CMK (cell line): ENCODE measurements at regions not wholly inside any gene's neighbourhood (a gene's known extent, or its start where the extent isn't known, plus 50 kb on each side); places are given as distances from the start of the nearest gene placed in this dataset.
"Not testable (repeated sequence)": the region's sequence is repeated elsewhere in the genome, so short reads cannot be mapped to it uniquely, and the experiment has no call there.

Experiments used
- DNase-seq: peaks from one replicate; pipeline ENCODE4 v3.0.0-alpha.2; 2010; ENCODE audit warnings: low read depth

GRCh38 chr21:27885296-27885711 lies 918.4 kb upstream of the ADAMTS5 start:
- DNase-seq, result no peak

DNA sequence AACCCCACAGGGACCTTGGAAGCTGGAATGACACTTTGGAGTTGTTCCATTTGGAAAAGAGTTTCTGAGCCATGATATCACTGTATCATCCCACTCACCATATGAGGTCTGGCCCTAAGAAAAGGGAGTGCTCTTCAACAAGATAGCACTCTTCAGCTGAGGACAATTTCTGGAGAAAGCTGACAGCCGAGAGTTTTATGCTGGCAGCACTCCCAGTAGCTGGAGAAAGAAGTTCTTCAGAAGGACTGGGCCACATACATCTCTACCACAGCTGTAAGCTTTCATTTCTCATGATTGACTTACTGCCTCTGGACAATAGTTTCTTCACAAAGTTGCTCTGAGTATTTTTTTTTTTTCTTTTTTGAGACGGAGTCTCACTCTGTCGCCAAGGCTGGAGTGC lies 914.4 kb upstream of the ADAMTS5 start:
- not testable (repeated sequence) for DNase-seq

GRCh38 chr21:27872411-27872810 lies 905.5 kb upstream of the ADAMTS5 start:
- DNase-seq, result not testable (repeated sequence)

GRCh38 chr21:27870755-27871154 lies 903.9 kb upstream of the ADAMTS5 start:
- not testable (repeated sequence) for DNase-seq

GRCh38 chr21:27860314-27860955 lies 893.5 kb upstream of the ADAMTS5 start:
- DNase-seq, result not testable (repeated sequence)

DNA sequence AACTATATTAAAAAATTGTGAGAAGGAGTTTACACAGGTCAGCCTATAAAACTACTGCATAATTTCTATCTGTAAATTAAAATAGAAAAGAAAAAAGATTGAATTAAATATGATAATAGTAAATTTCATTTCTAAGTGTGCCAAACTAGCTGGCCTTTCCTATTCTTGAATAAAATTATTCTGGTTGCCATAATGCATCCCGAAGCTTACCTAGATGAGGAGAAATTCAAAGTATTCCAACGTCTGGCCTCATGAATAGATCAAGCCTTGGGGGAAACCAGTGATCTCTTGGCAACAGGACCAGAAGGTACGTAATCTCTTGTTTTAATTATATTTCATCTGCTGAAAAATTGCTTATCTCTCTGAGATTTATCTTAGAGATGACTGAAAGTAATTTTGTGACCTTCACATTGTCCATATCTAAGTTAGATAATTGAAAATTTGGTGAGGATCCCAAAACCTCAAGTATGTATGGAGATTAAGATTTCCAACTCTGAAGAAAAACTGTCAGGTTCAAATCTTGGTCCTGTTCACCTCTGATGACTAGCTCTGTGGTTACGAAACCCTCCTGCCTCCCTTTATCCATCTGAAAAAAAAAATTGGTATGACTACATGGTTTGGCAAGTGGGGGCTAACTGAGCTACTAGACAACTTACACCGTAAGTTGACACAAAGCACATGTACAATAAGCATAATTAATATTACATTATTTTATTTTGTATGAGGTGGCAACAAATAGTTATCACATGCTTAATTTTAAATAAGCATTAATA lies 891.4 kb upstream of the ADAMTS5 start:
- not testable (repeated sequence) for DNase-seq

DNA sequence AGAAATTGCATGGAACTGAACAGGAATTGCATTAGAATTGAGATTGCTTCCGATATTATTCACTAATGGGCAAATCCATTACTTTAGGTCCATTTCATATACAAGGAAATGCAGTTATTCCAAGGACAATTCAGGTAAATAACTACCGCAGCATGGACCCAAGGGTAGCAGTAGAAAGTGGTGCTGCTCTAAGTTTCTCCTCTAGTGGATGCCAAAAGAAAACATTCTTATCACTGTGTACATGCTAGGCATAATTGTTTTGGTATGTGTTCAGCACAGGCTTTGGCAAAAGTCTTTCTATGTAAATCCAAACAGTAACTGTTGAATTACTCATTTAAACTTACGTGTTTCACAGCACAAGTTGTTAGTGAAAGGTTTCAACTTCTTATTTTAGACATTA lies 890.1 kb upstream of the ADAMTS5 start:
- DNase-seq, result not testable (repeated sequence)

- no peak for DNase-seq
These were observed 874.3 kb upstream of the ADAMTS5 start for GRCh38 chr21:27841084-27841672.

- no peak for DNase-seq
These were observed 873.4 kb upstream of the ADAMTS5 start for GRCh38 chr21:27840262-27840661.

GRCh38 chr21:27839512-27840115 lies 872.7 kb upstream of the ADAMTS5 start:
- no peak for DNase-seq

- no peak for DNase-seq
These were observed 871.7 kb upstream of the ADAMTS5 start for GRCh38 chr21:27838573-27838972.

- no peak for DNase-seq
These were observed 871.0 kb upstream of the ADAMTS5 start for GRCh38 chr21:27837936-27838335.

- no peak for DNase-seq
These were observed 866.4 kb upstream of the ADAMTS5 start for GRCh38 chr21:27833298-27833697.

GRCh38 chr21:27831816-27832569 lies 865.1 kb upstream of the ADAMTS5 start:
- no peak for DNase-seq

DNA sequence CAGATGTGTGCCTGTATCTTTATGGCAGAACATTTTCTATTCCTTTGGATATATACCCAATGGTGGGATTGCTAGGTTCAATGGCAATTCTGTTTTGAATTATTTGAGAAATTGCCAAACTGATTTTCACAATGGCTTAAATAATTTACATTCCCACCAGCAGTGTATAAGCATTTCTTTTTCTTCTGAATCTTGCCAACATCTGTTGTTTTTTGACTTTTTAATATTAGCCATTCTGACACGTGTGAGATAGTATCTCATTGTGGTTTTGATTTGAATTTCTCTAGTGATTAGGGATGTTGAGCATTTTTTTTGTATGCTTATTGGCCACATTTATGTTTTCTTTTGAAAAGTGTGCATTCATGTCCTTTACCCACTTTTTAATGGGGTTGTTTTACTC lies 864.3 kb upstream of the ADAMTS5 start:
- no peak for DNase-seq

DNA sequence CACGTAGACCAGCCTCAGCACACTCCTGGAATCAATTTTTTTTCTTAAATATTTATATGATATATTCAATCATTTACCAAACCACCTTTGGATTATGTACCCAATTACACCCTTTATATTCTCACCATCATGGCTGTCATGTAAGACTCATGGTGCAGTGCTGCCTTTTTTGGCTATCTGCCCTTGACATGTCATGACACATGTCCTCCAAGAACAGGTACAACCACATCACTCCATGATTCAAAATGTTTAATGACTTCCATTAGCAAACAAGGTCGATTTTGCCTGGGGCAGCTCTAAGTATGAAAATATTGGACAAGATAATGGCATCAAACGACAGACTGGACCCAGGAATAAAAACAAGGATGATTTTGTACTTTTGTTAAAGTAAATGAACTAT lies 861.1 kb upstream of the ADAMTS5 start:
- DNase-seq, result no peak

DNA sequence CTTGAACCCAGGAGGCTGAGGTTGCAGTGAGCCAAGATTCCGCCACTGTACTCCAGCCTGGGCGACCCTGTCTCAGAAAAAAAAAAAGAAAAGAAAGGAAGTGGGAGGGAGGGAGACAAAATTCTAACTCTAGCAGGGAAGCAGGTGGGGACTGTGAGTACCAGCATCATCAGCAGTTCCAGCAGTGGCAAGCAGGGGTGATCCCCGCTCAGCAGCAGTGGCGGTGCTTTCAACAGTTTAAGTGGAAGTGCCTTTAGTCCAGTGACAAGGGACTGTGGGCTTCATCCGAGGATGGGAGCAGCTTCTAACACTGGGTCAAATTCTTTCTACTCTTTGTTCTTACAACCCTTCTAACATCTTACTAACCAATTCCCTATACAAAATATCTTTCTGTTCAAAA lies 858.1 kb upstream of the ADAMTS5 start:
- DNase-seq, result no peak

DNA sequence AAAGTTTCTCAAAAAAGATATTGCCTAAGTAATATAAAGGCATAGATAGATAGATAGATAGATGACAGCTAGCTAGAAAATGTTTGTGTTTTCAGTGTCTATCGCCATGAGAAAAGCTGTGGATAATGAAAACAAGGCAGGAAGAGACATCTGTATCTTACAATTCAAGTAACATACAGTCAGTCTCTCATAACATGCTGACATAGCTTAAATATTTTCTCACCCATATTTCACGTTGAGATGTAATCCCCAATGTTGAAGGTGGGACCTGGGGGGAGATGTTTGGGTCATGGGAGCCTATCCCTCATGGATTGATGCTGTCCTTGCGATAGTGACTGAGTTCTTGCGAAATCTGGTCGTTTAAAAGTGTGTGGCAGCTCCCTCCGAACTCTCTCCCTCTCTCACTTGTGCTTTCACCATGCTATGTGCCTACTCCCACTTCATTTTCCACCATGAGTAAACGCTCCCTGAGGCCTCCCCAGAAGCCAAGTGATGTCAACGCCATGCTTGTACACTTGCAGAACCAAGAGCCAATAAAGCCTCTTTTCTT lies 856.8 kb upstream of the ADAMTS5 start:
- DNase-seq, result no peak

GRCh38 chr21:27820342-27820741 lies 853.5 kb upstream of the ADAMTS5 start:
- no peak for DNase-seq

DNA sequence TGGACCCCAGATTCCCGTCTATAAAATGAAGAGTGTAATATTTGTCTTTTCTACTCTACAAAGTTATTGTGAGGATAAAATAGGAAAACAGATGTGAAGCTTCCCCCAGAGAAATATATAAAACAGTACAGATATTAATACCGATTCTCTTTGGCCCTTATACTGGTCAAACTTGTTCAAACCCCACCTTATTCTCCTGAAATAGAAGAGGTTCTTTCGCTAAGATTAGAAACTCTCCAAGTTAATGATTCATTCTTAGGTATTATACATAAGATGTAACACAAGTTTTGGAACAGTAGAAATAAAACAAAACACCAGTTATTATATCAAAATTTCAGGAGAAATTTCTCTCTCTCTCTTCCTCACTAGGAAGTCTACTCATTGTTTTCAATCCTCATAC lies 852.4 kb upstream of the ADAMTS5 start:
- DNase-seq, result no peak

DNA sequence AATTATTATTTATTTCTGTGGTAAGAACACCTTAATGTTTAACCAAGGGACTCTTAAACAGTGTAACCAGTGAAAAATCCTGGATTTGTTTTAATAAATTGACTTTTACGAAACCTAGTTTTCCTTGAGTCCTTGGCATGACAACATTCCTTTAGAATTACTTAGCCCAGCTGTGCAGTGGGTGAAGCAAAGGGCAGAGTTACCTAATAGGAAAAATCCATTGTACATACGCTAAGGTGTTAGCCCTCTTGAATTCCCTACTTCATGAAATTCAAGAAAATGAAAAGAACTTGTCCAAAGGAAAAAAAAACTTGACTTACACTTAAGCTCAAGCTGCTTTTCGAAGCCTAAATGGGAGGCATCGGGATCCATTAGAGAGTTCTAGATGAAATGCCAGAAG lies 852.0 kb upstream of the ADAMTS5 start:
- DNase-seq, result no peak
